Right kidney (tissue), 1 donor: ENCODE measurements at regions not wholly inside any gene's neighbourhood (a gene's known extent, or its start where the extent isn't known, plus 50 kb on each side); places are given as distances from the start of the nearest gene placed in this dataset.

Experiments used
- DNase-seq: peaks from one replicate; pipeline ENCODE4 v3.0.0-alpha.2; 2016

- DNase-seq, result no peak
Observed at GRCh38 chr2:19541884-19542283, 183.5 kb upstream of the OSR1 start.

GRCh38 chr2:19540739-19541525 is 182.5 kb upstream of the OSR1 start:
- DNase-seq, result no peak

- no peak for DNase-seq
Observed at GRCh38 chr2:19538411-19538963, 180.1 kb upstream of the OSR1 start.

DNA sequence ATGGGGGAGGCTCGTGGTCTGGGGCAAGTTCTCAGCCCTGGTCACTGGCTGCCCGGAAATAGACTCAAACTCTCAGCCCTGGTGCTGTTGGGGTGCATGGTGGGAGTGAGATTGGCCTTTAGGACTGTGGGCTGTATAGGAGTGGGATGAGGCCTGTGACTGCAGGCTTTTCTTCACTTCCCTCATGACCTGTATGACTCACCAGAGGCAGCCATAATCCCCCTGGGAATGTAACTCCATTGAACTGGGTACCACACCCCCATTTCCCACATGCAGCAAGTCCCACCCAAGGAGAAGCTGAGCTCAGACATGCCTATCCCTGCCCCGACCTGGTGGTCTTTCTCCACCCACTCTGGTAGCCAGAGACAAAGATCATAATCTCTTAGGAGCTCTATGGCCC is 177.7 kb upstream of the OSR1 start:
- DNase-seq, result no peak

- DNase-seq, result no peak
Observed at GRCh38 chr2:19532547-19533196, 174.2 kb upstream of the OSR1 start.

GRCh38 chr2:19529677-19530076 is 171.3 kb upstream of the OSR1 start:
- DNase-seq, result no peak

DNA sequence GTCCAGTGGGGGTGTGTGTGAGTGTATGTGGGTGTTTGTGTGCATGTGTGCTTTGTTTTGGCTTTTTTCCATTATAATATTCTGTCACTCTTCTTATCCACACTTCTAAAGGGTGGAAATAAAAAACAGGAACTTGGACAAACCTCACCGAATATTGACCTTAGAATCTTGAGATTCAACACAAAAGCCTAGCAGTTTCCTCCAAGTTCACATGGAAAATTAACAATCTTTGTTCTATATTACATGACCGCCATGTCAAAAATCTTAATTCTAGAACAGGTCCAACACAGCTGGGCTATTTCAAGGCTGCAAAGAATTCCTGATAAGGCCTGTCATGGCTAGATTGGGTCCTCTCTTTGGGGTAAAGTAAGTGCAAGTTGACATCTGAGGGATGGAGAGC is 169.3 kb upstream of the OSR1 start:
- no peak for DNase-seq

- no peak for DNase-seq
Observed at GRCh38 chr2:19525313-19525712, 166.9 kb upstream of the OSR1 start.

GRCh38 chr2:19519045-19519444 is 160.6 kb upstream of the OSR1 start:
- no peak for DNase-seq

DNA sequence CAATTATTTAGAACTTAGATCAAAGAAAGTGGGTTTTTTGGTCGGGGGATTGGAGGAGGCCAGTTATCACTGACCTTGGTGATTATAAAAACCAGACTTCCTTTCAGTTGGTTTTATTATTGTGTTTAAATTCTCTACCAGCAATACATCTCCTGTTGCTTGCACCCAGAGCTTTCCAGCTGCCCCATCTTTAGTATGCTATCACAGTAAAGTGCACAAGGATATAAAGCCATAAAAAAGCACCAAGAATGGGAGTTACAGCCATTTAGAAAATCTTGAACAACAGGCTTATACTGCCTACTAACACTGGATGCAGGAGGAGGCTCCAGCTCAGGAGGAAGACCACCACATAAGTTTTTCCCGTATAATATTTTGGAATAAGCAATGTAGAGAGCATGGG is 148.7 kb upstream of the OSR1 start:
- DNase-seq, result no peak

- no peak for DNase-seq
Observed at GRCh38 chr2:19505199-19506136, 147.0 kb upstream of the OSR1 start.

DNA sequence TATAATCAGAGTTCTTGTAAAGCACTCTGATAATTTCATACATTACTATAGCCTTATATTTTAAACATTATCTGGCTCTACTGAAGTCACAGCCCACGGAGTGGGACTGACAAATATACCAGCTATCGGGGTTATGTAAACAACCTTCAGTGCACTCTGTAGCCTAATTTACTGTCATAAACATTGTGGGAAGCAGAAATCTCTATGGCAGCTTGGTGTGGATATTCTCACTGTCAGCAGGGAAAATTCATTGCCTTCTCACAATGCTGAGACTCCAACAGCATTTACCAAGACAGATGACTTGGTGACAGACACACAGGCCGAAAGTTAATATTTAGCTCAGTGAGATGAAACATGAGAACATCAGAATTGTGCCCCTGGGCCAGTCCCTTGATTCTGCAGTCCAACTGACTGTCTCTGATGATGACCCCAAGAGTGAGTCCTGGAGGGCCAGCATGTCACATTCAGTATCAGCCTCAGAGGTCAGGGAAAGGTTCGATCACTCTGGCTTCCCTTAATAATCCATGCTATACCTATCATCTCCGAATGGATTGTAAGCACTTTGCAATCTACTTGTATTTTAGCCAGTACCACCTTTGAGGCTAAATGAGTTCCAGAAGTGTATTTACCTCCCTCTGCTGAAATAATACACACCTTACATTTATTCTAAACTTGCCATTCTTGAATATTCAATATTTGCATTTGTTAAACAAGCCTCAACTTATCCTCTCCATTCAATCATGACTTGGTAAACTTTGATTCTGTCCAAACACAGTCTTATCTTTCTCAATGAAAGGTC is 146.2 kb upstream of the OSR1 start:
- peak; percentile 25 for DNase-seq

DNA sequence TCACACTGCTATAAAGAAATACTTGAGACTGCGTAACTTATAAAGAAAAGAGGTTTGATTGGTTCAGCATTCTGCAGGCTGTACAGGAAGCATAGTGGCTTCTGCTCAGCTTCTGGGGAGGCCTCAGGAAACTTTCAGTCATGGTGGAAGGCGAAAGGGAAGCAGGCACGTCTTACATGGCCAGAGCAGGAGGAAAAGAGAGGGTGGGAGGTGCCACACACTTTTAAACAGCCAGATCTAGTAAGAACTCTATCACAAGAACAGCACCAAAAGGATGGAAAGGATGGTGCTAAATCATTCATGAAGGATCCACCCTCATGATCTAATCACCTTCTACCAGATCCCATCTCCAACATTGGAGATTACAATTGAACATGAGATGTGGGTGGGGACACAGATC is 145.5 kb upstream of the OSR1 start:
- no peak for DNase-seq

DNA sequence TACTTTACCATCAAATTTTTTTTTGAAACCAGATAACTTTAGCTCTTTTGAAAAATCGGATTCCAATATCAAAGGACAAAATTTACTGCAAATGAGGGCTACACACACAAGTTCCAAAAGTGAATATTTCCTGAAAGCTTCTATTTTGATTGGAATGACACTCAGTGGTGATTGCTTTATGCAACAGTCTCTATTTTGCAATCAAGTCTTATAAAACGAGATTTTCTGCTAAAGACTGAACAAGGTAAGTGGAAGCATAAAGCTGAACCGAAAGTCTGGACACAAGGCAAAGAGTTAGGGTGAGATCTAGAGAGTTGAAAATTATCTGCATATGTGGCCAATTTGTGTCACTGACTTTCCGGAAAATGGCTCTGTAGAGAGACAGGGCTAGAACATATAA is 145.0 kb upstream of the OSR1 start:
- no peak for DNase-seq

DNA sequence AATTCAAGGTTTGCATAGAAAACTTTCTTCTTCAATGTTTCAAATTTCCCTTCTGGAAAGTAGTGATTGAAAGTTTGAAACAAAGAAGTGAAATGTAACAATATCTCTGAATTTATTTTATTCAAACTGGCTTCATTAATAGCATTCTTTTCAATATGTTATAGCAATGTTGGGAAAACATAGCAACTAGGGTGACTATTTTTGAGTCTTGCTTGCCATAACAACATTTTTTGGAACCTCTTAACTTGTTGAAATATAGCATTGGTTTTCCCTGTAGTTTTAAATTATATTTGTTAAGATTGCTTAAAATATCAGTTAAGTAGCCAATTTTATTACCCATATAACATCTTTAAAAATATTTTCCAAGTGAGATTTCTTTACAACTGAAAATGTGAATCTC is 141.7 kb upstream of the OSR1 start:
- no peak for DNase-seq

DNA sequence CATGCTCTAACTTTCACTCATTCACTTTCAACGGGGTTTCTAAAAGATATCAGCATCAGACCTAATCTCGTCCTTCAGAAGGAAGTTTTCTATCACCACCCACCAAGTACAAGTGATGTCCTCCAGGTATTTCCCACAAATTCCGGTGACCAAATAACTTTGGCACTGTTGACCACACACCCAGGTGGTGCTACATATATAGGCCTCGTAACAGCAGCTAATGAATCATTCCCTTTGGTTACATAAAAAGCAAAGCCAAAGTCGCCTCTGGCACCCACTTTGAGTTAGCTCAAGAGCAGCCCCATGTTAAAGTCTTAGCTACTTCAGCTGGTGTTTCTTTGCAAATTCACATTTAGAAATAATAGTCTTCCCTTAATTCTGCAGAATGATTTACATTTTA is 138.2 kb upstream of the OSR1 start:
- no peak for DNase-seq

DNA sequence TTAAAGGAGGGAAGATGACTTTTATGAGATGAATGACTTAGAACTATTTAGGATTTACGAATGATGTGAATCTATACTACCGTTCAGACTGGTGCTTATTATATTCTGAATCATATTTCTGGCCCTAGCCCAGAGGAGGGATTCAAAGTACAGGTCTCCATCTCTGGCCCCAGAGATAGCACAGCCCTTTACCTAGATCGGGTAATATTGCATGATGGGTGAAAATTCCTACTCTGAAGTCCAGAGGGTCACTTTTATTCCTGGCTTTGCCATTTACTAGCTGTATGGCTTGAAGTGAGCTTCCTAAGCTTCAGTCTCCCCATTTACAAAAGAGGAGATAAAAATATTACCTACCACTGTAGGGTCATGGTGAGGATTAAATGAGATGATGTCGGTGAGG is 135.8 kb upstream of the OSR1 start:
- no peak for DNase-seq

GRCh38 chr2:19491796-19492195 is 133.4 kb upstream of the OSR1 start:
- no peak for DNase-seq

GRCh38 chr2:19490846-19491435 is 132.5 kb upstream of the OSR1 start:
- DNase-seq, result no peak

DNA sequence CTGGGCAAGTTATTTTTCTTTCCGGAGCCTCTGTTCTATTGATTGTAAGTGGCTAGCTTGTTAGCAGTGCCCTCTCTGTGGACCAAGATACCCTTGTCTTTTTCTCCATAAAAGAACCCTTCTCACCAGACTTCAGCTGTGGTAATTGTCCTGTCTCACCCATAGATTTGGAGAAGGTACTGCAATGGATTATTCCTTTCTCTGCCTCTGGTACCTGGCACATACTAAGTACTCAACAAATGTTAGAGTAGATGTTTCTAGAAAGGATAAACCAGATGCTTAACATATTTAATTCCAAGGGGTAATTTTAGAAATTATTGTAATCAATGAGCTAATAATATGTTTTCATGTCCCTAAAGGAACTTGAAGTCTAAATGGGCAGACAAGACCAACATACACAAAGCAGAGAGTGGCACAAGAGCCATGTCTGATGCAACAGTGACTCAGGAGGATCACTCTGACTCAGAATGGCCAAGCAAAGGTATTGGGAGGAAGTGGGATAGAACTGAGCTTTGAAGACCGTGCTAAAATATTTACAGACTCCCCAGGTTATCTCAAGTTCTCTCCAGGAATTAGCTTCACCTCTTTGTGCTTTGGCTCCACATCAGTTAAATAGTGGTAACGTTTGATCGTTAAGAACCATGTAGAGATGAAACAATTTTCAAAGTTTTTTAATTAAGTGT is 129.7 kb upstream of the OSR1 start:
- no peak for DNase-seq

DNA sequence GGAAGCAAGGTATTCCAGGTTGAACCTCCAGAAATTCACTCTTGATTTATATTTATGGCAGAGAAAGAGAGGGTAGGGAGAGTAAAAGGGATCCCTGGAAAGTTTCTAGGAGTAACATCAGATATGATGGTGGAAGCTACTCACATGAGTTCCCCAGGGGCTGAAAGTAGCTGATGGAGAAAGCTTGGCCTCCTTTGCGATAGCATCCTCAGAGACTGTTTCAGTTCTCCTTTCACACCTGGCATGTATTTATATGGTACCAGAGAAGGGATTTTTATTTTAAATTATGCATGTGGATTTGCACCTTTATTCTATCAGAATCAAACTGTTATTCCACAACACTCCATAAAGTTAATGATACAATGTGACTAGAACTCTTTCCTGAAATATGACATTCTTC is 126.3 kb upstream of the OSR1 start:
- no peak for DNase-seq
